ENCODE measurements at regions not wholly inside any gene's neighbourhood (a gene's known extent, or its start where the extent isn't known, plus 50 kb on each side); places are given as distances from the start of the nearest gene placed in this dataset.

- no peaks in the 10 kb centered on the region for H3K36me3 ChIP-seq (ENCODE audit: insufficient read depth)
- no peaks in the 10 kb centered on the region for H4K20me1 ChIP-seq (replicated peaks; ENCODE audit: insufficient read depth)
- no peak overlapping the region for H3K4me3 ChIP-seq
- no peak overlapping the region for H3K4me2 ChIP-seq
- Mint-ChIP-seq H3K27ac (no peak overlapping the region), H3K9me3 (peaks cover 5% of the 10 kb centered on the region; the same call in 2 of the 3 replicates), H3K36me3 (ENCODE audit: low read depth) (no peaks in the 10 kb centered on the region; the same call in 2 of the 3 replicates), H3K27me3 (ENCODE audit: insufficient read depth, low read depth, poor library complexity) (no peaks in the 10 kb centered on the region), H3K4me1 (peaks cover 9% of the 10 kb centered on the region), H3K4me3 (no peak overlapping the region)
- H3K27ac ChIP-seq (ENCODE audit: low read depth), result no peak overlapping the region
- H3K9me2 ChIP-seq (ENCODE audit: insufficient read depth), result peaks cover 11% of the 10 kb centered on the region
- H3F3A ChIP-seq (replicated peaks; ENCODE audit: low read depth), result no peaks in the 10 kb centered on the region
- TF ChIP-seq JUNB (IDR thresholded peaks at IDR 0.05; ENCODE audit: unreplicated experiment) (no peak), ZNF331 (CRISPR knock-in tag; IDR thresholded peaks at IDR 0.05; ENCODE audit: low read depth) (no peak), POLR2AphosphoS5 (IDR thresholded peaks at IDR 0.05; ENCODE audit: low read depth) (no peak), REST (IDR thresholded peaks at IDR 0.05; ENCODE audit: unreplicated experiment) (no peak), NANOG (IDR thresholded peaks at IDR 0.05; ENCODE audit: borderline replicate concordance) (no peak), CTCF (conservative IDR thresholded peaks at IDR 0.05; ENCODE audit: low read depth in 2 of 2) (no peak), ZNF462 (CRISPR knock-in tag; IDR thresholded peaks at IDR 0.05) (no peak), CREB1 (CRISPR knock-in tag; IDR thresholded peaks at IDR 0.05; ENCODE audit: low read depth) (no peak), STAT1 (IDR thresholded peaks at IDR 0.05; ENCODE audit: unreplicated experiment) (no peak), EZH2 (IDR thresholded peaks at IDR 0.05; ENCODE audit: low read depth, unreplicated experiment) (no peak), EZH2phosphoT487 (IDR thresholded peaks at IDR 0.05; ENCODE audit: unreplicated experiment) (no peak), ZNF114 (CRISPR knock-in tag; IDR thresholded peaks at IDR 0.05) (no peak), ETS1 (IDR thresholded peaks at IDR 0.05) (no peak)
- H3K4me1 ChIP-seq (ENCODE audit: insufficient read depth), result peaks cover 7% of the 10 kb centered on the region; the same call in 1 of the 2 replicates
- no peak overlapping the region for H2AFZ ChIP-seq
- ATAC-seq (no peak), DNase-seq (ENCODE audit: low spot score) (no peak)
- H3K27me3 ChIP-seq (ENCODE audit: insufficient read depth), result no peaks in the 10 kb centered on the region
- no peaks in the 10 kb centered on the region for H3K79me2 ChIP-seq (replicated peaks; ENCODE audit: insufficient read depth)
These were observed 104.4 kb upstream of the KCNK1 start for GRCh38 chr1:233509526-233509925.

Measured in GM23338 (cell line).